Right lobe of liver (tissue), 4 donors: ENCODE measurements at regions not wholly inside any gene's neighbourhood (a gene's known extent, or its start where the extent isn't known, plus 50 kb on each side); places are given as distances from the start of the nearest gene placed in this dataset.

ENCODE experiments used
- POLR2A ChIP-seq: fragments of 450-650 bp; IDR thresholded peaks from one replicate; pipeline ENCODE4 v1.6.1; 2017; ENCODE audit warnings: antibody characterized with exemption, mild to moderate bottlenecking
- TF ChIP-seq, protein P1 (sequence below), 4 donors: fragments of 200-600 bp in 3 of 4; fragments of 450-650 bp in 1 of 4; IDR thresholded peaks; one replicate each; pipeline versions ENCODE4 v1.5.1 to v1.8.0; 2016 to 2022; ENCODE audit warnings: antibody characterized with exemption in 4 of 4, mild to moderate bottlenecking in 2 of 4
- donor health status: DM: no; HTN: no; CAD: no.
- donor health status: DM: no; HTN: no; CAD: no.
- donor health status: DM: no; HTN: yes; CAD: no.

DNA sequence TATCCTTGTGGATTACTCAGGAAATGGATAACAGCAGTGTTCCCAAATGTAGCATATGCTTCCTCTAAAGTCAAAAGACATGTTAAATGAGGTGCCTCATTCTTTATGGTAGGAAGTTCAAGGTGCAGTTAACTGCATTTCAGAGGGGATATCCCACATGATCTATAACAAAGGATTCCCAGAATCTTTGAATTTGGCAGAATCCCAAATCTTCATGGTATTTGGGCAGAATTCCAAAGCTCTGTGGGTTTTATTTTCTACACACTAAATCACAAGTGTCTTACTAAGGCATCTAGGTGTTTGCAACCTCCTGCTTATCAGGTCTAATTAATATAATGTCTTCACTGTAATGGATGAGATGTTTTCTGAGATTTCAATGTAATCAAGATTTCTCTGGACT, 364.3 kb upstream of the MAN1A1 start:
- TF ChIP-seq, protein P1, sequence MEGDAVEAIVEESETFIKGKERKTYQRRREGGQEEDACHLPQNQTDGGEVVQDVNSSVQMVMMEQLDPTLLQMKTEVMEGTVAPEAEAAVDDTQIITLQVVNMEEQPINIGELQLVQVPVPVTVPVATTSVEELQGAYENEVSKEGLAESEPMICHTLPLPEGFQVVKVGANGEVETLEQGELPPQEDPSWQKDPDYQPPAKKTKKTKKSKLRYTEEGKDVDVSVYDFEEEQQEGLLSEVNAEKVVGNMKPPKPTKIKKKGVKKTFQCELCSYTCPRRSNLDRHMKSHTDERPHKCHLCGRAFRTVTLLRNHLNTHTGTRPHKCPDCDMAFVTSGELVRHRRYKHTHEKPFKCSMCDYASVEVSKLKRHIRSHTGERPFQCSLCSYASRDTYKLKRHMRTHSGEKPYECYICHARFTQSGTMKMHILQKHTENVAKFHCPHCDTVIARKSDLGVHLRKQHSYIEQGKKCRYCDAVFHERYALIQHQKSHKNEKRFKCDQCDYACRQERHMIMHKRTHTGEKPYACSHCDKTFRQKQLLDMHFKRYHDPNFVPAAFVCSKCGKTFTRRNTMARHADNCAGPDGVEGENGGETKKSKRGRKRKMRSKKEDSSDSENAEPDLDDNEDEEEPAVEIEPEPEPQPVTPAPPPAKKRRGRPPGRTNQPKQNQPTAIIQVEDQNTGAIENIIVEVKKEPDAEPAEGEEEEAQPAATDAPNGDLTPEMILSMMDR (IDR thresholded peaks at IDR 0.05) = no peak
- no peak for TF ChIP-seq POLR2A
